ENCODE measurements at regions not wholly inside any gene's neighbourhood (a gene's known extent, or its start where the extent isn't known, plus 50 kb on each side); places are given as distances from the start of the nearest gene placed in this dataset.
"Not testable (repeated sequence)": the region's sequence is repeated elsewhere in the genome, so short reads cannot be mapped to it uniquely, and the experiment has no call there.

GRCh38 chr7:131691454-131692130 is 135.2 kb upstream of the PODXL start:
- ChIA-PET CTCF (interaction anchor here (0.8 to 1.0 kb wide), 2 partner anchors 9 to 156 kb away, joined by 3 read pairs; no protein-coding TSS in a partner anchor), POLR2A (no interaction called here)

GRCh38 chr7:131690441-131690840 is 134.0 kb upstream of the PODXL start:
- ChIA-PET CTCF (interaction anchor here (0.7 kb wide), 1 partner anchor 27 kb away, joined by 3 read pairs; no protein-coding TSS in a partner anchor), POLR2A (no interaction called here)

DNA sequence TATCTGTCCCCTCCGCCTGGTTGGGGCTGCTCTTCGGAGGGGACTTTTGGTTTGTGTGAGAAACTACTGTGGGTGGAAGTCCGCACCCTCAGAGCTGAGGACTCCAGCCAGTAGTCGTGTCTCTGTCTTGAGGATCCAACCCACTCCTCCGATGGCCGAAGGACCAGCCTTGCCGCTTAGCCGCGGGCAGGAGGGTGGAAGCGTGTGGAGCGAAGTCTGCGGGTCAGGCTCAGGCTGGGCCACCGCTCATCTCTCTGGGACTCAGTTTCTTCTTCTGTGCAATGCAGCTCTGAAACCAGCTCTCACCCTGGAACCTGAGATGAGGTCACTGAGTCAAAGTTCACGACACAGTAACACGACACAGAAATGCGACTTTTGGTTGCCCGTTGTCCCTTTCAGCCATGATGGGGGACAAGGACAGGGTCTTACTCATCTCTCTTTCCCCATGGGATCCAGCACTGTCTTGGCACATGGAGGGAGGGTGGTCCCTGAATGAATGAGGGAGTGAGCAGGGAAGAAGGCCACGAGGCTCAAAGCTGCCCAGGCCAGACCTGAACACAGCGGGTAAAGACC is 133.3 kb upstream of the PODXL start:
- POLR2A ChIA-PET = no interaction called here
- CTCF ChIA-PET = interaction anchor here (0.7 to 1.9 kb wide), 6 partner anchors 9 to 891 kb away, joined by 3 to 8 read pairs (median 4); no protein-coding TSS in a partner anchor

GRCh38 chr7:131688738-131689661 is 132.6 kb upstream of the PODXL start:
- ChIA-PET POLR2A (no interaction called here), CTCF (interaction anchor here (0.8 to 1.9 kb wide), 5 partner anchors 8 to 892 kb away, joined by 3 to 8 read pairs (median 5); no protein-coding TSS in a partner anchor)

DNA sequence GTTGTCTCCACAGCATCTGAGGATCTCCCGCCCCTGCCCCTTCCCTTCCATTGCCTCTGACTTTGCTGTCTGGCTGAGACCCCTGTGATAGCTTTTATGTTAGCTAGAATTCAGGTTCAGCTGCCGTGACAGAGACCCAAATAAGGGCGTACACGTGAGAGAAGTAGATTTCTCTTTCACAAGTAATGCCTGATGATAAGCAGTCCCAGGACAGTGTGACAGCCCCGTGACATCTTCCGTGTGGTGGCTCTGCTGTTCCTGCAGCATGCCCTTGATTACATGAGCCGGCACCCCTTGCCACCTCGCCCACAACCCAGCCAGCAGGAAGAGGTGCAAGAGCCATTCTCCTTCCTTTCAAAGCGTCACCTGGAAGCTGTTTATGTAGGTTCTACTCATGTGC is 130.9 kb upstream of the PODXL start:
- POLR2A ChIA-PET = no interaction called here
- CTCF ChIA-PET = interaction anchor here (0.5 kb wide), 1 partner anchor 97 kb away, joined by 4 read pairs; no protein-coding TSS in a partner anchor

DNA sequence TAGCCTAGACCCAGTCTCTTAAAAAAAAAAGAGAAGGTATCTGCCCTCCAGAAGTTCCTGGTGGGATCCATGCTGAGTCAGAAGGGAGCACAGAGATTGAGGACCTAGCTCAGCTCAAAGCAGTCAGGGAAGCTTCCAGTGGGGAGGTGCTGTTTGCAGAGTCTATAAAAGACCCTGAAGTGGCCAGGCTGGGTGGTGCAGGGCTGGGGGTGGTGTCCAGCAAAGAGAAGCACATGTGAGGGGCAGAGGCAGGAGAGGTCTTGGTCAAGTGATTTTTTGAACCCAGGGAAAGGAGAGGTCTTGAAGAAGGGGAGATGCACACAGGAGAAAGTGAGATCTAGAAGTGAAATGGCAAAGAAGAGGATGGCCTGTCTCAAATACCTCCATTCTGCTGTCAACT is 130.4 kb upstream of the PODXL start:
- POLR2A ChIA-PET = no interaction called here
- CTCF ChIA-PET = interaction anchor here (0.5 kb wide), 1 partner anchor 96 kb away, joined by 4 read pairs; no protein-coding TSS in a partner anchor

GRCh38 chr7:131683536-131684125 is 127.2 kb upstream of the PODXL start:
- CTCF ChIA-PET = no interaction called here
- POLR2A ChIA-PET = no interaction called here

- ChIA-PET CTCF (no interaction called here), POLR2A (no interaction called here)
Measured at GRCh38 chr7:131681961-131682360, 125.5 kb upstream of the PODXL start.

DNA sequence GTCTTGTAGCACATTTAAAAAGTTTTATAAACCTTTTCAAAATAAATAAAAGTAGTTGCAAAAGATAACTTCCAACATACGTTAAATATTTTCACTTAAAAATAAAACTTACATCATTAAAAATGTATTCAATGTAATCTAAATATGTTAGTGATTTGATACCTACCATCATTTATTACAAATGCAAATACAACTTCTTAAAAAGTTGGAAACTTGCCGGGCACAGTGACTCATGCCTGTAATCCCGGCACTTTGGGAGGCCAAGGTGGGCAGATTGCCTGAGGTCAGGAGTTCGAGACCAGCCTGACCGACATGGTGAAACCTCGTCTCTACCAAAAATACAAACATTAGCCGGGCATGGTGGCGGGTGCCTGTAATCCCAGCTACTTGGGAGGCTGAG is 122.6 kb upstream of the PODXL start:
- CTCF ChIA-PET, POLR2A ChIA-PET: not testable (repeated sequence)

DNA sequence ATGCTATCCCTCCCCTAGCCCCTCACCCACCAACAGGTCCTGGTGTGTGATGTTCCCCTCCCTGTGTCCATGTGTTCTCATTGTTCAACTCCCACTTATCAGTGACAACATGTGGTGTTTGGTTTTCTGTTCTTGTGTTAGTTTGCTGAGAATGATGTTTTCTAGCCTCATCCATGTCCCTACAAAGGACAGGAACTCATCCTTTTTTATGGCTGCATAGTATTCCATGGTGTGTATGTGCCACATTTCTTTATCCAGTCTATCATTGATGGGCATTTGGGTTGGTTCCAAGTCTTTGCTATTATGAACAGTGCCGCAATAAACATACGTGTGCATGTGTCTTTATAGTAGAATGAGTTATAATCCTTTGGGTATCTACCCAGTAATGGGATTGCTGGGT is 120.4 kb upstream of the PODXL start:
- POLR2A ChIA-PET, CTCF ChIA-PET: not testable (repeated sequence)

DNA sequence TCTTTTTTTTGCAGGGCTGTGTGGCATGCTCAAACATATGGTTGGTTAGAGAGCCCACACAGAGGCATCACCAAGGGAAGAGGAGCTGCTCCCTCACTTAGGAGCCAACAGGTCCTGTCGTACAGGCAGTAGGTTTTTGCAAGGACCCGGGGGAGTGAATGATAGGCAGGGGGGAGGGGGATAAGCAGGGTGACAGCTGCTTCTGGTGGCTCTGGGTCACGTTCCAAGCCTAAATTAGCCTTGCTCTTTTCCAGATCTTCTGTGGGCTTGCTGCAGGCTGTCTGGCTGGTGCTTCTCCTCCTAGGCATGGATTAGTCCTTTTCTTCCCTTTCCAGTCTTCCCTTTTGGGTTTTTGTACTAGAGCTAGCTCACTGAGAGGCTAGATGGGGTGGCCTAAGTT is 117.7 kb upstream of the PODXL start:
- ChIA-PET POLR2A (no interaction called here), CTCF (no interaction called here)

DNA sequence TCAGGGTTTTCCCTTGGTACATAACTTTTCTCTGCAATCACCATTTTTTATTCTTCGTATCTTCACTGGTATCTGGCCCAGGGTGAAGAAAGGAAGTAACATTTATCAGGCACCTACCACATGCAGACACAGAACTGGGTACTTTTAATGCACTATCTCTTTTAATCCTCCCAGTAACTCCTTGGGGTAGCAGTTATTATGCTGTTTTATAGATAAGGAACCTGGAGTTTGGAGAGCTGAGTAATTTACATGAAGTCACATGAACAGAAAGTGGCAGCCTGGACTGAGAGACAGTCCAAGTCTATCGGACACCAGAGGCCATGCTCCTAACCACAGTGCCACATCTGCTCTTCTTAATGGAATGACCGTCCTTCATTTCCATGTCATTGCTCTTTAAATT is 117.1 kb upstream of the PODXL start:
- POLR2A ChIA-PET = no interaction called here
- CTCF ChIA-PET = no interaction called here

DNA sequence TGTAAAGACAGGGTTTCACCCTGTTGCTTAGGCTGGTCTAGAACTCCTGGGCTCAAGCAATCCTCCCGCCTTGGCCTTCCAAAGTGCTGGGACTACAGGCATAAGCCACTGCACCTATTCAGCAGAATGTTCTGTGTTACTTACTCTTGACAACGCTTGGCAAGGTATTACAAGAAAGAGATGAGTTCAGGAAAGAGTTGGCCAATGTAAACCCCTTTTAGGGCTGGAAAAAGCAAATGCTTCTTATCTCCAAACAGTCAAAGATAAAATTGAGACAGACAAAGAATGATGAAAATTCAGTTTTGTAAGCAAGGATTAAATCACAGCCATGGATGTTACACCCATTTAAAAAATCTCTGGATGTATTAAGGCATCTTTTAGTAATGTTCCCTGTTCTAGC is 114.0 kb upstream of the PODXL start:
- ChIA-PET POLR2A (no interaction called here), CTCF (no interaction called here)

DNA sequence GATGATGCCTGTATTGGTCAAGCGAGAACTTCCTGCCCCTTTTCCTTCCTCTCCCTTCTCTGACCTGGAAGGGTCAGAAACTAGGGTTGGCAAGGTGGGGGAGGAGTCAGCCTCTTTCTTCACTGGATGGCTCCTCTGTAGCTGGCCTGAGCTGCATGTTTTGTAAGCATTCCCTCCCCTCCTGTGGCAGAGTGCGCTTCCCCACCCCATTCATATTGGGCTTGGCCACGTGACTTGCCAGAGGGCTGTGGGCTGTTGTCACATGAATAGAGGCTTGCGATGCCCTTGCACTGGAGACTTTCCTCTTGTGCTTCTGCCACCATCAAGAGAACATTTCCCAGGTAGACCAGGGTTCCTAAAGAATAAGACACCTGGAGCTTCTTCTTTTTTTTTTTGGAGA is 111.3 kb upstream of the PODXL start:
- POLR2A ChIA-PET = no interaction called here
- CTCF ChIA-PET = no interaction called here

DNA sequence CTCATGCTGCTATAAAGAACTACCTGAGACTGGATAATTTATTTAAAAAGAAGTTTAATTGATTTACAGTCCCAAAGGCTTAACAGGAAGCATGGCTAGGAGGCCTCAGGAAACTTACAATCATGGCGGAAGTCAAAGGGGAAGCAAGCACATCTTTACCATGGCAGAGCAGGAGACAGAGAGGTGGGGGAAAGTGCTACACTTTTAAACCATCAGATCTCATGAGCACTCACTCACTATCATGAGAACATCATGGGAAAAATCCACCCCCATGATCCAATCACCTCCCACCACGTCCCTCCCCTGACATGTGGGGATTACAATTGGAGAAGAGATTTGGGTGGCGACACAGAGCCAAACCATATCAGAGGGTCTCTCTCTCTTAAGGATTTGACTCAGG is 108.6 kb upstream of the PODXL start:
- ChIA-PET POLR2A (no interaction called here), CTCF (interaction anchor here (1.5 to 2.1 kb wide), 2 partner anchors 10 kb away, joined by 4 to 6 read pairs; no protein-coding TSS in a partner anchor)

GRCh38 chr7:131664570-131664969 is 108.1 kb upstream of the PODXL start:
- ChIA-PET POLR2A (no interaction called here), CTCF (interaction anchor here (2.1 kb wide), 1 partner anchor 10 kb away, joined by 6 read pairs; no protein-coding TSS in a partner anchor)

DNA sequence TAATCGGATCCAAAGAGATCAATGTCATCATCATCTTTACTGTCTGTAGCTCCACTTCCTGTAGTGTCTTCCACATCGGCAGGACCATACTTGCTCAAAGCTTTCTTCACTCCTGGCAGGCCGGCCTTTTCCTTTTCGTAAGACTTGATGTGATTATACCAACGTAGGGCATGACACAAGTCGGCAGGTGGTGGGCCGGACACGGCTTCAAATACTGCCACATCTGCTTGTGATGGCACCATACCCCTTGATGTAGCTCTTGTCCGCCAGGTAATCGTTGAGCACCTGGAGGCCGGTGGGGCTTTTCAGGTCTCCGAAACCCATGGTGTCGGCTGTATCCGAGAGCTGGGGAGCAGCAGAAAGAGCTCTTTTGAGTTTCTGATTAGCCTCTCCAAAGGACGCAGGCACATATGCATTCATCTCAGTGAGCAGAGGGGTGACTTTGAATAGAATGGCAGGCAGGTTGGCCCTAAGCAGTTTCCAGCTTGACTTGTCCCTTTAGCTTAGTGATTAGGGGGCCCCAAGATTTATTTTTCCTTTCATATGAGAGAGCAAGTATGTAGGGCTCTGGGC is 106.0 kb upstream of the PODXL start:
- POLR2A ChIA-PET = not testable (repeated sequence)
- CTCF ChIA-PET = interaction anchor here (0.6 kb wide), 1 partner anchor 155 kb away, joined by 3 read pairs; no protein-coding TSS in a partner anchor

DNA sequence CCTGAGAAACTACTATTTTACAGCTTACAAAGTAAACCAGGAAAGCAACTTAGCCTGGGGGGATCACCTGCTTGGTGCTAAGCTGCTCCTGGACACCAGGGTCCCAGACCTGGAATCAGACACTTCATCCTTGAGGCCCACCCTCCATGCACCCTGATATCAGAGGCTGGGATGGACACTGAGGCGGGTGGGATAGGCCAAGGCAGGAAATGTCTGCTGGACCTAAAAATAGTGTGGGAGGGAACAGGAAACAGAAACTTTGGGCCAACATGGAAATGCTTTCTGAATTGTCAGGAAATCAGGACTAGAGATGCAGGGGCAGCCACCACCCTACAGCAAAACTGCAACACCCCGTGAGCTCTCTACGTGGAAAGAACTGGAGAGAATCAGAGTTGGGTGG is 101.5 kb upstream of the PODXL start:
- CTCF ChIA-PET = interaction anchor here (0.8 kb wide), 1 partner anchor 33 kb away, joined by 3 read pairs; no protein-coding TSS in a partner anchor
- POLR2A ChIA-PET = no interaction called here

GRCh38 chr7:131656980-131657723 is 100.7 kb upstream of the PODXL start:
- POLR2A ChIA-PET = no interaction called here
- CTCF ChIA-PET = interaction anchor here (0.8 to 1.8 kb wide), 3 partner anchors 32 to 149 kb away, joined by 3 to 7 read pairs (median 3); no protein-coding TSS in a partner anchor

Data from activated CD8-positive, alpha-beta memory T cell treated with anti-CD3 and anti-CD28 coated beads for 36 hours (primary cell).